ENCODE measurements at regions not wholly inside any gene's neighbourhood (a gene's known extent, or its start where the extent isn't known, plus 50 kb on each side); places are given as distances from the start of the nearest gene placed in this dataset.

DNA sequence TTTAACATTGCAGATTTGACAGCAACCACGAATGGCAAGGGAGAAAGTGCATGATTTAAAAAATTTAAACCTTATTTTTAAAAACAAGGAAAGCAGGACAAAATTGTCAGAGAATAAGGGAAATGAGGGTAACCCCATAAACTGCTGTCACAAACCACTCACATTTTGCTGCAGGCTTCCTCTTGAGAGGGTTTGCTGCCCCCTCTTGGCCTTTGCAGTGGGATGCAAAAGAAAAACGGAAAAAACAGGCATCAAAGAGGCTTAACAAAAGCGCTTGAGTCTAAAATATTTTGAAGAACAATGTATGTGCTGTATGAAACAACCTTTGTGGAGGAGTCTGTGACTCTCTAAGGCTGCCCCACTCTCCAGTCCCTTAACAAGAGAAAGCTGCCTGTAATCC lies 91.6 kb downstream of the TMX3 start:
- peak; percentile 1 for DNase-seq

DNA sequence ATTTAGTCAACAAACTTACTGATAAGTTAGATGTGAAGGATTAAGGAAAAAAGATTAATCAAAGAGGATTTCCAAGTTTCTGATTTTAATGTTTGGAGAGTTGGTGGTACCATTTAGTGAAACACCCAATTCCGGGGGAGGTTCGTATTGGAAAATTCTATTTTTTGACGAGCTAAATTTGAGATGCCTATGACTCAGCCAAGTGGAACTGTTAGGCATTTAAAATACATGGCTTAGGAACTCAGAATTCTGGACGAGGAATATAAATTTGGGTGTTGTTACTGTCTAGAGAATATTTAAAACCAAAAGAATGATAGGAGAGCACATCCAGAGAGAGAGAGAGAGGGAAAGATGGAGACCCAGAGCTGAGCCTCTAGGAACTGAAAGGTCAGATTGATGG lies 103.6 kb downstream of the TMX3 start:
- DNase-seq: no peak

DNA sequence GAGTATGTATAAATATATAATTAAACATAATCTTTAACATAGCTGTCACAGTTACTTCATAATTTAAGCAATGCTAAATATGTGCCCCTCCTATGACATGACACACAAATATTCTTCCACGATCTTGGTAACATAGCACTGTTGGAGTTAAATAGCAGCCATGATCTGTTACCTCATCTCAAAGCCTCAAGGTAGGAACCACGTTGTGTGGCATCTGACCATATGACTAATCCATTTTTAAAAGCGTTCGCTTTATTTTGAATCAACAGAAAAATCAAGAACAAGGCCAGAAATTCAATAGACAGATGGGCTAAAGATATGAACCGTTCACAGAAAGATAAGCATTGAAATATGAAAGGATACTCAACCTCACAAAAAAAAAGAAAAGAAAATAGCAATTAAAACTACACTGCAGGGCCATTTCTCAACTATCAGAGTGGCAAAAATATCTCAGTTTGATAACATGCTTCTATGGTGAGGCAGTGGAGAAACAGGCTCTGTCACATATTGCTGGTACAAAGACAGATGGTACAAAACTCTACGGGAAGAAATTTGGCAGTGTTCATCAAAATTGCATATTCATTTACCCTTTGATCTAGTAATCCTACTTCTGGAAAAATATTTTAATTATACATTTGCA lies 105.9 kb downstream of the TMX3 start:
- no peak for DNase-seq

DNA sequence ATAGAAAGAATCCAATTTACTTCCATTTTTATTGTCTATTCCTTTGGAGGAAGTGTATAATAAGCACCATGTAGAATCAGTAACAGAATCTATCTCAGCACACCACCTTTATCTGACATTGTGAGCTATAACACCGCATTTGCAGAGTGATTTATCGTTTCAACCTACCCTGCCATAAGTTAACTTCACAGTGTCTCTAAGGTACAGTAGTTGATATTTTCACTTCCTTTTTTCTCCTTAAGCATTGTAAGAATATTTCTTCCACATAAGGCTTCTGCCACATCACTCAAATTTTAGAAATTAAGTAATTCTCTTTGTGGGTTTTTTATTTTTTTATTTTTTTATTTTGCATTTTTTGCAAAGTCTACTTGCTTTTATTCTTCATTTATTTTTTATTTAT lies 107.1 kb downstream of the TMX3 start:
- DNase-seq: no peak

DNA sequence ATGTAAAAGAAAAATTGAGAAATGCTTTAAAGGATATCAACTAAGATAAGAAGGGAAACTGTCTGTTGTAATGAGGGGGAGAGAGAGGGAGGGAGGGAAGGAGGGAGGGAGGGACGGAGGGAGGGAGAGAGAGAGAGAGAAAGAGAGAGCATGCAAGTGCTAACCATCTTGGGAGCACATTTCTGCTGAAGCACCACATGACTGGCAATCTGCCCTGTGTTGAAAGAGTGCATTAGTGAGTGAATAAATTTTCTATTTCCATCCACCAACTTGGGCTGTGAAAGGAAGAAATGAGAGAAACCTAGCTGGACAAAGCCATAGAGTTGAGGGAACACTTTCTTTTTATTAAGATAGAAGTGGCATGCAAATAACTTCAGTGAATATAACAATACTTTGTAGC lies 110.7 kb downstream of the TMX3 start:
- DNase-seq: no peak

DNA sequence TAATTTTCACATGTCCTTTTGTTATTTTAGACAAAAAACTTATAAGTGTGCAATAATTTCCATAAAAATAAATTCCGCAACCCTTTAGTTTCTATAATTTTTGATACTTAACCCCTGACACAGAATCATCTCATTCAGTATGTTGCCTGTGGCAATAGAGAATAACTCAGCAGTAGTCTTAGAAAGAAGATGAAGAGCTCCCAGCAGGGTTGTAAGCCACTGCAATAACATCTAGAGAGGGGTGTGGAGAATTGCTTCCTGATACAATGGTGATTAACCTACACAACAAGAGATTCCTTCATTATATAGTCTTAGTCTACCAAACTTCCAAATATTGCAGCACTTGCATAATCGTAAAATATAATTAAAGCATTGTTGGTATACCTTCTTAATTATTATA lies 118.9 kb downstream of the TMX3 start:
- no peak for DNase-seq

DNA sequence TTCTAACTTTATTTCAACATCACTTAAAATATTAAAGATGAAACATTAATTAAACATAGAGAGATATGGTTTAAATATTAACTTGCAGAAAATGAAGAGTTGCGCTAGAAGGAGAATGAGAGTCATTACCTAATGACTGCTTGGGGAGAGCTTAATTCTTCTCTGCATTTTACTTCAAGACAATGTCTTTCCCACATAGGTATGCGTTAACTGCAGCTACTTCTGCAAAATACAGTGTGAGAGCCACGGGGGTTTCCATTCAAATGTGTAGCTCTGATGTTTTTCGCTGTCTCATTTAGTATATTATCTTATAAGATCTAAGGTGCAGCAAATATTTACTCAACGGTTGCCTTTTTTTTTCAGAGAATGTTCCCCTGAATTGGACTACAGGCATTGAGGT lies 126.7 kb downstream of the TMX3 start:
- no peak for DNase-seq

DNA sequence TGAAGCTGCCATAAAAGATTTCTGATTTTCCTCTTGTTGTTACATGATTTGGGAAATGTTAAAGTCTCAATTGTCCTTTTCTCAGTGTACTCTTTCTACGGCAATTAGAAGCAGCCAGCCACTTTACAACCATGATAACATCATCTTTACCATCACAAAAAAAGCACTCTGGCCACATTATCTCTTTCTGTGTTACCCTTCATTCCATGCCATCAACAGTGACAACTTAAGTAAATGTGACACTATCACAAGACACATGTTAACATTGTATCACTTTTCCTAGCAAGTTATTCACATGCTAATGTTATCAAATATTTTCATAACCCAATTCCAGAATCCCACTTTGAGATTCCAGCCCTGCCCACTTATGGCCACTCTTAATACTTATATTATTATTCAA lies 131.2 kb downstream of the TMX3 start:
- DNase-seq: no peak

DNA sequence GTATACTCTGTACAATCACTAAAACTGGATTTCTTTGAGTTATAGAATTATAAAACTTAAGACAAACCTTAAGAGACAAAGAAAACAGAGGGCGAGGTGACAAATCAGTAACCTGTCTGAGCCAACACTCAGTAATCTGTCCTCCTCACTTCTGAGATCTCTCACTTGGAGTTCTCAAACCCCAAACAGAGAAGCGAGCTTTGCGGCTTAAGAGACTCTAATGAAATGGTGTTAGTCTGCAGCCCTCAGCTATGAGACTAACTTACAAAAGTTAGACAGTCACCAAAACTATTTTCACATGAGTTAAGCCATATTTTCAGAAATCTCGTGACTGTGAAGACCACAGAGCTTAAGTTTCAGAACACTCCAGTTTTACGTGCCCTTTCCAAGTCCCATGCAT lies 140.6 kb downstream of the TMX3 start:
- no peak for DNase-seq

DNA sequence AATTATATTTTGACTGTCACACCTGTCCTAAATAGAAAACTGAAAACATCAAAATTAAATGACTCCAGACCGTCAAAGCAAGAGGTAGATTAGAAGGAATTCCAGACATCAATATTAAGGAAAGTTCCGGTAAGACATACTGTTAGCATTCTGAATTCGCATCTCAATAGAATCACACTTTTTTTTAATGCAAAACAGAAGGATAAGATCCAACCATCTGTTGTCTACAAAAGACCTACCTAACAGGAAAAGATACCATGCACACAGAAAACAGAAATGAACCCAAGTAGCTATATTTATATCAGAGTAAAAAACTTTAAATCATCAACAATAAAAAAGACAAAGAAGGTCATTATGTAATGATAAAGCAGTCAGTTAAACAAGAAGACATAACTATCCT lies 145.0 kb downstream of the TMX3 start:
- DNase-seq: no peak

DNA sequence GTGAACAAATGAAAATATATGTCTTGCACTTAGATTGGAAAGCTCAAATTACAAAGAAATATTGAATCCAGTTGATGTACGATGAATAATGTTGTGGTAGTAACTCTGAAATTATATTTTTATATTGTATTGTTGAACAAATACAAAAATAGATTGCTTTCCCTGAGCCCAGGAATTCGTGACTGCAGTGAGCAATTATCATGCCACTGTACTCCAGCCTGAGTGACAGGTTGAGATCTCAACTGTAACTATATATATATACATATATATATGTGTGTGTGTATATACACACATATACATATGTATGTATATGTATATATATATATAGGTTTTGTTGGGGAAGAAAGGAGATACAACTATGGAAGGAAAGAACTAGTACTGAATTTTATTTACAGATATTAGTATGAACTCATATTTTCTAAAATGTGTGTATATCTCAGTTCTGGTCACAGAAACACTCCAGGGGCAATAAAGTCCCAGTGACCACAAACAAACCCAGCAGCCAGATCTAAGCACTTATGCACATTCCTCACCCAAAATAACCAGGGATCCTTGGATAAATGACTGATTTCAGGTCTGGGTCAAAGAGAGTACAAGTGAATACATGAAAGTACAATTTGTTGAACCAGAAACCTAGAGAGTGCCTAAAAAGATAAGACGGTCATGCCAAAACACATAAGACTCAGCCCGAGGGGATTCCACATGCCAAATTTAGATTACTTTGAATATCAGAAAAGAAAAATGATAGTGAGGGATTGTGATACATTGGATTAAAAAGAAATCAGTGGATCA lies 146.3 kb downstream of the TMX3 start:
- DNase-seq: no peak

DNA sequence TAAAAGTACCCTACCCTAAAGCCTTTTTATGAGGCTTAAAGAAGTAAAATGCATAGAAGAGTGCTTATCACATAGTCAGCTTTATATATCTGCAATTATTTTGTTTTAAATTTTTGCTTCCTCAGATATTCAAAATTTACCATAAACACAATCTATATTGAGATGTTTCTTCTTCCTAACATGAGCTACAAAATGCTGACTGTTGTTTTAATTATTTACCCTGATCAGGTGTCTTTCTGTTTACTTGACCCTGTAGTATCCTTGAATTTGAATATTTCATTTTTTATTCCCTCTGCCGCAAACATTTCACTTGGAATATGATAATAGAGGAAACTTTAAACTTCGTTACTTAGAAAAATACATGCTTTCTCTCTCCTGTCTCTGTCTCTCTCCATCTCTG lies 147.9 kb downstream of the TMX3 start:
- DNase-seq: no peak

DNA sequence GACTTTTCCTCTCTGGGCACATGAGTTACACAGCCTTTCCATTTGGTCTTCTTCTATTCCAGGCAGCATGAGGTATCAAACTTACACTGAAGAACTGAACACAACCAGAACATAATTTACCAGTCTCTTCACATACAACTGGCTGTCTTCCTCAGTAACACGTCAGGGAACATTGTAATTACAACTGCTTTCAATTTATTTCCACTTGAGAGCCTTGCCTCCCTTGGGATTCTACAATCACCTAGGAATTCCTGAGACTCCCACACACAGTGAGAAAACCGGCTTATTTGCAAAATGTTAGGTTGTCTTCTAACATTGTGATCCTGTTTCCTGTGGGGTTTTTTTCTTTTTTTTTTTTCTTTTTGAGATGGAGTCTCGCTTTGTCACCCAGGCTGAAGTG lies 149.9 kb downstream of the TMX3 start:
- DNase-seq: no peak

DNA sequence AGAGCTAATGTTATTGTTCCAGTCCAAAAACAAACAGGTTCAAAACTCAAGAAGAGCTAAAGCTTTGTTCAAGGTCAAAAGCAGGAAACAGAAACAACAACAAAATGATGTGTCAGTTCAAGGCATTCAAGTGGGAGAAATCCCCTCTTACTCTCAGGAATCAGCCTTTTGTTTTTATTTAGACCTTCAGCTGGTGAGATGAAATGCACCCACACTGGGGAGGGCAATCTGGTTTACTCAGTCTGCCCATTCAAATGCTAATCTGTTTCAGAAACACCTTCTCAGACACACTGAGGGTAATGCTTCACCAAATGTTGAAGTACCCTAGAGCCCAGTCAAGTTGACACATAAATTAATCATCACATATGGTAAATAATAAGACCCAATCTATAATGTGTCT lies 150.6 kb downstream of the TMX3 start:
- DNase-seq: peak; percentile 38

DNA sequence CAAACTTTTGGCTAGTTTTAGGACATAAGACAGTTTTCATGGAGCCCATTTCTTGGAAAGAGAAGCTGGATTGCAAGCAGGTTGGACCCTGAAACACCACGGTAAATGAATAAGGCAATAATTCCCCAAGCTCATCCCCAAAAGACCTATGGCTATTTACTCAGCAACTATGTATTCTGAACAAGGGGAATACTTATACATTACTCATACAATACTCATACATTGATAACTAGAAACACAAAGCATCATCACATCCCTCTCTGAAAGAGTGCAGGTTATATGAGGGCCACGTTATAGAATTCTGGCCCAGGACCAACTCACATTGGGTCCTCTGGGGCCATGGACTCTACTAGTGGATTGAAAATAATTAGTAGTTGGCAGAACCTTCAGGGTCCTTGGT lies 154.8 kb downstream of the TMX3 start:
- DNase-seq: no peak

DNA sequence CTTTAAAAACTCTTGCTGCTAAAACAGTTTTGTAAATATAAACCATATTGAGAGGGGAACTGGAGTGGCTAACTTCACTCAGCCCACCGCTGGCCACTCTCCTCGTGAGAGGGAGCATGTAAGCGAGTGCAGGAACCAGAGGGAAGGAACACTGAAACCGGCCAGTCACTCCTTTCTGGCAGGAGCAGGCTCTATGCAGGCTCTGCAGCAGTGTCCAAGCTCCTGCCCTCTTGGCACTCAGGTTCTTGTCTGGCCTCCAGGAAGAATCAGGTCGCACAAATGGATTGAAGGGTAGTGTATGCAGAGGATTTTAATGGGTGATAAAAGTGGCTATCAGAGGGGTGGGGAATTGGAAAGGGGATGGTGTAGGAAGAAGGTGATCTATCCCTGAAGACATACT lies 157.7 kb downstream of the TMX3 start:
- DNase-seq: no peak

DNA sequence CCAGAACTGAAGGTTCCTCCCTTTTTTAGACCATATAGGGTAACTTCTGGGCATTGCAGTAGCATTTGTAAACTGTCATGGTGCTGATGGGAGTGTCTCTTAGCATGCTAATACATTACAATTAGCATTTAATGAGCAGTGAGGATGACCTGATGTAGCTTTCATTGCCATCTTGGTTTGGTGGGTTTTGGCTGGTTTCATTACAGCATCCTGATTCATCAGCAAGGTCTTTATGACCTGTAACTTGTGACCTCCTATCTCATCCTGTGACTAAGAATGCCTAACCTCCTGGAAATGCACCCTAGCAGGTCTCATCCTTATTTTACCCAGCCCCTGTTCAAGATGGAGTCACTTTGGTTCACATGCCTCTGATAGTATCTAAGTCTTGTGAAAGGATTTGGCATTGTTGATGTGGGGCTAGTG lies 159.0 kb downstream of the TMX3 start:
- DNase-seq: no peak

DNA sequence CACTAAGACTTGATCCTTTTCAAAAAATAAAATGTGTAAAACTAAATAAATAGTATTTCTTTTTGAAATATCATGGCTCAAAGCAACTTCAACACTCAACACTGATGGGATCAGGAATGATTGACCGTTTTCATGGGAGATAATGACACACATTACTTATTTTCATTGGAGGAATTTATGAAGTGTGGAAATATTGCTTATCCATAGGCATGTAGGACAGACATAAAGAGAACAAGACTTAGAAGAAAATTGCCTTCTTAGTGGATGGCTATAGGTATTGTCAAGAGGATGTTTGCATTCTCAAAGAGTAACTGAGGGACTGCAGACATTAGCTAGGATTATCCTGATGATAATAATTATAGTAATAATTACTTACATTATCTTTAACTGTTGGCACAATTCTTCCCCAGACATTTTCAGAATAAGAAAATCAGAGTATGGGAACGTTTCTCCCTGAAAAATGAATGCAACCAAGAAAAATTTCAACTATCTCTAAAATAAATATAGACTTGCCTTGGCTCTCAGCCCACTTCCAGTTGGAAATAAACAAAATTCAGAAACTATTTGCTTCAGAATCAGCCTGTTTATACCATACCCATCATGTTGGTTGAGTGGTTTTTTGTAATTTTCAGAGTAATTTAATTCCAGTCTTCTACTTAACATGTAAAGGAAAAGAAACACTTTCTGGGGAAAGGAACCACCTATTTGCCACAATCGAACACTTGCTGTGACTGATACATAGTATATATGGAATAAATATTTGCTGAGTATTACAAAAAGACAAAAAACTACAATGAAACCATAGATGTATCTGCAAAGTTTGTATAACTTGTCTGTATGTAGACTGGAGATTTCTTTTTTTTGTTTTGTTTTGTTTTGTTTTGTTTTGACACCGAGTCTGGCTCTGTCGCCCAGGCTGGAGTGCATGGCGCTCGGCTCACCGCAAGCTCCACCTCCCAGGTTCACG lies 165.7 kb downstream of the TMX3 start:
- DNase-seq: no peak

DNA sequence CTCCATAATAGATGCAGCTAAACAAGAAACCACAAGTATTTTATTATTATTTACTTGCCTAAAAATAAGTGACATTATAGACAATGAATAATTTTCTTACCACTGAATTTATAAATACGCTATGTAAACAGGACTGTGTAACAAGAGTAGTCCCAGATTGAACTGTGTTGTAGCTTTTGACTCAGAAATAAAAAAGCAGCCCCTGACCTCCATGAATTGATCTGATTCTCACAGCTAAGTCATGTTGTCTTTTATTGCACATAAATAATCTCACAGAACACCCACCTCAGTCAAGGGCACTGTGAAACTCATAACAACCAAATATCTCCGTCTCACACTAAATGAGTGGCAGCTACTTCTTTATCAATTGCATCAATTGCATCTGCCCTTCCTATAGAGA lies 171.6 kb downstream of the TMX3 start:
- no peak for DNase-seq

DNA sequence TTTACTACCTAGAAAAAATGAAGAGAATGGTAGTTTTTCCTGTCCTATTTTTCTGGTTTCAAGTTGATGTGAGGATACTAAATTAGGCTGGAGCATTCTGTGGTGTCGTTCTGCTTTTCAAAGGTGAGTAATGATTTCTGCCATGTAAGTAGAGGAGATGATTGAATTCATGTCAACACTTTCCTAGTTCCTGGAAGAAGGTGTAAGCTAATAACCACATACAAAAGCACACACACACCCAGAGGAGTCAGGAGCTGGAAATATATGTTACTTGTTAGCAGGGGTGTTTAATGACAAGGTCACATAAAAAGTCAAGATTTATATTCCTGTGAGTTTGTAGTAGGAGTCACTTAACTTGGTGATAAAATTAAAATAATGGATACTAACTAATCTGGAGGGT lies 172.1 kb downstream of the TMX3 start:
- DNase-seq: no peak

DNA sequence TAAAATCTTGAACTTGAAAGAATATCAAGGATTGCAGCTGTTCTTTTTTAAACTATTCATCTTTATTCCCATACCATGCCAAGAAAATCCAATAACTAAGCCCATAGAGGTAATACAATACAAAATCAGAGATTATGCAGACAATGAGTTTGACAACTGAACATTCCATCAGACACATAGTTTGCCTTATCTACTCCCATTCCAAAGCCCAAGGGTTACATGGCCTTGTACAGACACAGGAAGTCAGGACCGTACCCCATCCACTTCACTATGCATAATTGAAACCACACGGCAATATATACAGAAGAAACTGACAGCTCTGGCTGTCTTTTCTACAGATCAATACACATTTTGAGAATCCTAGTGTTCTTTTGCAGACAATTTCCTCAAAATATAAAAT lies 181.3 kb downstream of the TMX3 start:
- no peak for DNase-seq

DNA sequence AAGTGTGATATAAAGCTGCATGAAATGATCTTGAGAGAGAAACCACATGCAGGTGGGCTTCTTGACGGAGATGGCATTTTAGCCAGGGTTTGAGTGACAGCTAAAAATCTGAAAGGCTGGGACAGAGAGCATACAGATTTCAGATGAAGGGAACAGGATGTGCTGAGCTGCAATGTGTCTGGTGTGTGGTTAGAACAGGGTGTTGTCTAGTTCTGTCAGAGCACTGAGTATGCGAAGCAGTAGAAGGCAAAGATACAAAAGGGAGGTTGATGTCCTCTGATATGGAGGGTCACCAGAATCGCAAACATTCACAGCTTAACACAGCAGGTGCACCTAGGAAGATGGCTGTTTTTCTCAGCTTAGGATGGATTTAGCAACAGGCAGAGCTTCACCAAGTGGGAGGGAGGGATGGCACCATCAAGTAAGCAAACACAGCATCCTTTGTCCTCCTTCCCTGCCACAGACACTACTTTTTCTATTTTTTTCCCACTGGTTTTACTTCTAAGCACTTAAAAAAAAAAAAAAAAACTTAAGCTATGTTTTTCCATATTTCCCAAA lies 182.5 kb downstream of the TMX3 start:
- no peak for DNase-seq

DNA sequence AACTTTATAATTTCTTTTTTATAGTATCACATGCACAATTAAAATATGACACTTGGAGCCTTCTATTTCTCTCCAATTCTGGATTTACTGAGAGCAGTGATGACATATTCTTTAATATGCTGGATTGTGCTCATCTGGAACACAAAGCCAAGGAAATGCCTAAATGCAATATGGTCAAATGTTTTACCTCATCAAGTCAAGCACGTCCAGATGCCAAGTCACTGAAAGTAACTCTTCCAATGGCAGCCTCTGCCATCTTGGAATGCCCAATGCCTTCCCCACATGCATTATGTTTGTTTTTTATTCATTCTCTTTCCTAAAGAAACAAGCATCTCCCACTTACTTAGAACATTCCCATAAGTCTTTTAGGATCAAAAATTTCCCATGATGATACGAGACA lies 189.8 kb downstream of the TMX3 start:
- no peak for DNase-seq

All from NCI-H510A (cell line).